Mammary epithelial cell (primary cell): ENCODE measurements at regions not wholly inside any gene's neighbourhood (a gene's known extent, or its start where the extent isn't known, plus 50 kb on each side); places are given as distances from the start of the nearest gene placed in this dataset.

Experiments
- EZH2 ChIP-seq: IDR thresholded peaks from 2 replicates; pipeline ENCODE4 v1.6.1; 2012; ENCODE audit warnings: low read length, inconsistent platforms, borderline replicate concordance
- TF ChIP-seq, protein P1 (sequence below), 2 donors: IDR thresholded peaks in 1 of 2; conservative IDR thresholded peaks in 1 of 2; 2 replicates each; pipeline ENCODE4 v1.5.1; 2011 to 2012; ENCODE audit warnings: inconsistent platforms in 2 of 2, low read length in 2 of 2, mild to moderate bottlenecking in 2 of 2, control low read depth in 1 of 2, low read depth in 1 of 2; ENCODE audit not compliant: insufficient read depth in 1 of 2; ENCODE audit errors: extremely low read depth in 1 of 2

DNA sequence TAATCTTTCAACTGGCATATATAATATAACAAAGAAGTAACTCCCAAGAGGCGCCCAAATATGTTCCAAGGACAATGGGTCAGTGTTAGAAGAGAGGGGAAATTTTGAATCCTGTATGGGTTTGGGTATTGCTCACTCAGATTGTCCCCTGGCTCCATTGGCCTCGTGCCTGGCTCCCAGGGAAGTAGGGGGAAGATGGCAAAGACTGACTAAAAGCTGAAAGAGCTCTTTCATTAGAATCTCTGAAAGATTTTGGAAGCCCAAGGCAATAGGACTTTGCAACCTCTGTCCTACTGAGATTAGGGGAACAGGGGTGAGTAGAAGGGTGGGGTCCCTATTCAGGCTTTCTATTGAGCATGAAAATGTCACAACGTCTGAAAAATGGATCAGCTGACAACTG, 1272.8 kb upstream of the ZEB2 start:
- TF ChIP-seq, protein P1, sequence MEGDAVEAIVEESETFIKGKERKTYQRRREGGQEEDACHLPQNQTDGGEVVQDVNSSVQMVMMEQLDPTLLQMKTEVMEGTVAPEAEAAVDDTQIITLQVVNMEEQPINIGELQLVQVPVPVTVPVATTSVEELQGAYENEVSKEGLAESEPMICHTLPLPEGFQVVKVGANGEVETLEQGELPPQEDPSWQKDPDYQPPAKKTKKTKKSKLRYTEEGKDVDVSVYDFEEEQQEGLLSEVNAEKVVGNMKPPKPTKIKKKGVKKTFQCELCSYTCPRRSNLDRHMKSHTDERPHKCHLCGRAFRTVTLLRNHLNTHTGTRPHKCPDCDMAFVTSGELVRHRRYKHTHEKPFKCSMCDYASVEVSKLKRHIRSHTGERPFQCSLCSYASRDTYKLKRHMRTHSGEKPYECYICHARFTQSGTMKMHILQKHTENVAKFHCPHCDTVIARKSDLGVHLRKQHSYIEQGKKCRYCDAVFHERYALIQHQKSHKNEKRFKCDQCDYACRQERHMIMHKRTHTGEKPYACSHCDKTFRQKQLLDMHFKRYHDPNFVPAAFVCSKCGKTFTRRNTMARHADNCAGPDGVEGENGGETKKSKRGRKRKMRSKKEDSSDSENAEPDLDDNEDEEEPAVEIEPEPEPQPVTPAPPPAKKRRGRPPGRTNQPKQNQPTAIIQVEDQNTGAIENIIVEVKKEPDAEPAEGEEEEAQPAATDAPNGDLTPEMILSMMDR (conservative IDR thresholded peaks at IDR 0.05 in 1 of 2, IDR thresholded peaks at IDR 0.05 in 1 of 2; ENCODE audit: extremely low read depth in 1 of 2, insufficient read depth in 1 of 2, low read depth in 1 of 2, low read length in 2 of 2): no peak
- TF ChIP-seq EZH2: no peak
